GM19397 (cell line): ENCODE measurements at regions not wholly inside any gene's neighbourhood (a gene's known extent, or its start where the extent isn't known, plus 50 kb on each side); places are given as distances from the start of the nearest gene placed in this dataset.
A peak's percentile ranks its signal among the peaks of the same experiment; 100 is the strongest.

ENCODE experiments used
- ATAC-seq: cut with Tn5 transposase; IDR thresholded peaks from one replicate; pipeline ENCODE4 v1.9.1; 2021; ENCODE audit warnings: mild to moderate bottlenecking, moderate library complexity; ENCODE audit not compliant: unreplicated experiment

DNA sequence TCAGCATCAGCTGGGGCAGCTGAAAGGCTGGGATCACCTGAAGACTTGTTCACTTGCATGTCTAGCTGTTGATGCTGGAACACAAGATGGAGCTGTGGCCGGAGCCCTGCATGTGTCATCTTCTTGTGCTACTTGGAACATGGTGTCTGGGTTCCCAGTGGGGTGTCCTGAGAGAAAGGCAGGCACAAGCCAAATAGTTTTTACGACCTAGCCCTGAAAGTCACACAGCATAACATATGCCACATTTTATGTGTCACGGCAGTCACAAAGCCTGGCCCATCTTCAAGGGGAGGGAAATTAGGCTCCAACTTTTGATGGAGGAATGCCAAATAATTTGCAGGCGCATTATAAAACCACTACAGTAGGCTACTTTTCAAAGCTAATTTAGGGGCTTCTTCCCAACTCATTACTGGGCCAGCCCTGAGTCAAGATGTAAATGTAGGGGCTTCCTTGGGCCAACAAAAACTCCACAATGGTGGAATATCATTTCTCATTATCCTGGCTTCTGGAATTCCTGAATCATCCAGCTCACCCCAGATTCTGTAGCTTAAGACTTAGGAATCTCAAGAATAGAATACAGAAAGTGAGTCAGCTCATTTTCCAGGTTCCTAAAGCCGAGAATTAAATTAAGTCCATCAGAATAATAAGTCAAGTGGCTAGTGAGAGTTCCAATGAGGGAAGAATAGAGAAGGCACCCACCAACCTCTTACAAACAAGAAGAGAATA, 543.0 kb downstream of the TNS1 start:
- ATAC-seq: no peak

DNA sequence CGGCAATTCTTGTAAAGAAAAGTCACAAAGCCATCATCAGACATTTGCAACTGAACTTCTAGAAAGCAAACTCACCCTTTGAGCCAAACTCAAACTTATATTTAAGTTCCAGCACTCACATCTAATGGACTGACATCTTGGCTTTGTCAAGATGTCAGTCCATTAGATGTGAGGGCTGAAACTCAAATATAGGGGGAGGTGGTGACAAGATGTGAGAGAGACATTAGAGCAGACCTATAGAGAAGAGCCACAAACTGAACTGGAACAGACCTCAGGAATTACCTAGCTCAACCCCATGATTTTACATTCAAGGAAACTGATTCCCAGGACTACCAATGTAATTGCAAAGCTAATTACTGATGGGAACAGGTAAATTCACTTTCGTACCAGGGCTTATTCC, 543.8 kb downstream of the TNS1 start:
- ATAC-seq: no peak

DNA sequence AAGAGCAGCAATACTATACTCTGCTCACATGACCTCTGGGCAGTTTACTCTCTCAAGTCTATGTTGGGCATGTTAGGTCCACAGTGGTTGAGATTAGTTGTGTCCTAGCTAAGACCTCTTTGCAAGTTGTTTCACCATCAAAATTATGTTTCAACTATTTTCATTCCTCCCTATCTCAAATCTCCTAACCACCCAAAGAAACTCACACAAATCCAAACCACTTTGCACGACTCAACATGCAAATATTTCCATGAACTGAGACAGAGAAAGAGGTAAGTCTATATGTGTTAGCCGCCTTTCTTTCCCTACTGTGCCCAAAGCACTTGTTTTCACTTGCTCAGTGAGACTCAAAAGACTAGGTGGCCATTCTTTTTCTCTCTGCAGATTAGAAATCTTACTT, 546.8 kb downstream of the TNS1 start:
- ATAC-seq: no peak

DNA sequence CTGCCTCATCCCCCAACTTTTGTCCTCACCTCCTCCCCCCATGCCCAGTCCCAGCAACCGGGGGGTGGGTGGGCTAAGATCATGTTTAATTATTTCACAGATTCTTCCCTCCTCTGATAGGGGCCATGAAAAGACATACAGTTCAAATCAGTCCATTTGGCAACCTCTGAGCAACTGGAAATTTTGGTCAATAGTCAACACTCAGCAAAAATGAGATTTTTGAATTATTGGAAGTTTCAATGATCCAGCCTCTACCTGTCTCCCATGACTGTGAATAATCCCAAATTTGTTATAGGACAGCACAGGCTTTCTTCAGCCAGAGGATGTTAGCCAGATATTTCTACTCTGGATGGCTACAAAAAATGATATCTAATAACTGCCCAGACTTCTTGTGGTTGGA, 549.9 kb downstream of the TNS1 start:
- ATAC-seq: no peak

DNA sequence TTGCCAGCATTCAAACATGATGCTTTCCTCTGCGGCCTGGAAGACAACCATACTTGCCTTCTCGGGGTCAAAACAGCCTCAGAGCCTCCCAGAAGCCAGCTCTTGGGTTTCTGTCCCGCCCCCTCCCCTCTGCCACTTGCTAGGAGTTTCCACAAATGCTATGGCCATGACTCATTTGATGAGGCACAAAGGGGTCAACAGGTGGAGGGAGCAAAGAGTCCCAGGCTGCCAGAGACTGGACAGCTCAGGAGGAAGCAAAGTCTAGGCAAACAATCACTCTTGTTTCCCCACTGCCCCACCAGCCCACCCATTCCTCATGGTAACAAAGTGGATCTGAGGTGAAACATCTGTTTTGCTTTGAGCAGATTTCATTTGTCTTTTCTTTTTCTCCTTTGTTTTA, 551.1 kb downstream of the TNS1 start:
- ATAC-seq: no peak

DNA sequence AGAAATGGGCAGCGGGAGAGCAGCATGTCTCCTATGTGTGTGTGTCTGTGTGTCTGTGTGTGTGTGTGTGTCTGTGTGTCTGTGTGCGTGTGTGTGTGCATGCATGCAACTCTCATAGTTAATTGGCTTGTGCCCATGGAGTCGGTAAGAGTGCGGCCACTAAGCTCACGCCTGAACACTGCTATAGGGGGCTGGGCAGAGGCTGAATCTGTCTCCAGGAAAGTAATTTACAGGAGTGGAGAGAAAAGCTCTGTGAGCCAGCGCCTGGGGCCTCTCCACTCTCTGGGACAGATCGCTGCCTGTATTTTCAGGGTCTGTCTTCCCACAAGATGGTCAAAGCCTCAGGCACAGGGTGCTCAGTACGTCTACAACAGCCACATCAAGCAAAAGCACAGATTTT, 553.4 kb downstream of the TNS1 start:
- ATAC-seq: no peak

DNA sequence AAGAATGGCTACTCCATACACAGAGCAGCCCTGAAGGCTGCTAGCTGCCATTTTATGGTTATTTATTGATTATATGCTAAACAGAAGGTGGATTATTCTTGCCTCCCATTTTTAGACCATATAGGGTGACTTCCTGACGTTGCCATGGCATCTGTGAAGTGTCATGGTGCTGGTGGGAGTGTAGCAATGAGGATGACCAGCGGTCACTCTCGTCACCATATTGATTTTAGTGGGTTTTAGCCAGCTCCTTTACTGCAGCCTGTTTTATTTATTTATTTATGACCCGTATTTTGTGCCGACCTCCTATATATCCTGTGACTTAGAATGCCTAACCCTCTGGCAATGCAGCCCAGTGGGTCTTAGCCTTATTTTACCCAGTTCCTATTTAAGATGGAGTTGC, 553.9 kb downstream of the TNS1 start:
- ATAC-seq: no peak

DNA sequence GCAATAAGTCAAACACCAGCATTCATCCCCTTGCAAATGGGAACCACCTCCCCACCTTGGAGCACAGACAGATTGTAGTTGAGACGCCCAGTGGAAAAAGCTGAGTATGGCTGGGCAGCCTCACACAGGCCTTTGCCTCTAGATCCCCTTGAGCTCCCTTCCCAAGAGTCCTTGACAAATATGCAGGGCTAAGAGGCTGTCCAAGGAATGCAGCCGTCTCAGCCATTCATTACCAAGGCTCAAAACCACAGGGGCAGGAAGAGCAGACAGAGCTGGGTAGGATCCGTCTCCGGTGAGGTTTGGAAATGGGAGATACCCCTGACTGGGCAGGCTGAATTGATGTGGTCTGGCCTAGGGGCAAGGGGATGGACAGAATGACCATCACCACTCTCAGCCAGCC, 557.1 kb downstream of the TNS1 start:
- no peak for ATAC-seq

DNA sequence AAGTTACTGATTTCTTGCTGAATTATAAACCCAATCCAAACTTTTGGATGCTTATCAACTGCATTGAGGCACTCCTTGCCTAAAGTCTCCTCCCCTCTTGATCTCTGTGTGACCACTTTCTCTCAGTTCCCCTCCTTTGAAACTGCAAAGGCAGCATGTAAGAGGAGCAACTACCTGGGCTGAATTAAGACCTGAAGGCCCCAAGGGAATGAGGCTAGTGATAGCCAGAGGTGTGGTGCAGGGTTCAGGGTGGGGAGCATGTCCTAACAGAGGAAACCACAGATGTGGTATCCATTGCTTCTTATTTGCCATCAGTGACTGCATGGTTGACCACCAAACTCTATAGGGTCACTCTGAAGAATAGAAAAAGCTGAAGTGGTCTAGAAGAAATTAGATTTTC, 557.9 kb downstream of the TNS1 start:
- ATAC-seq: peak; percentile 65

DNA sequence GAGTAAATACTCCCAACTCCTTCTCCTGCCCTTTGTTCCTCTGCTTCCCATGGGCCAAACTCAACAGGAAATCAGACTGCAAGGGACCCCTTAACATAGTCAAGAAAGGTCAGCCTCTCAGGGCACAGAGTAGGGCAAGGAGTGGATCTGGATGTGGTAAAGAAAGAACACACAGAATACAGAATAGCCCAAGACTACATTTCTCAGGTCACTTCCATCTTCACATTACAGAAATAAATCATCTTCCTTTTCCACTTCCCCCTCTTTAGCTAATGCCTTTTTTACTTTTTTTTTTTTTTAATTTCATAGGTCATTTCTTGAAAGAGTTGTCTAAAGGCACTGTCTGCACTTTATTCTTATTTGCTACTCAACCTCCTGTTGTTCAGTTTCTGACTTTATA, 558.3 kb downstream of the TNS1 start:
- ATAC-seq: no peak

DNA sequence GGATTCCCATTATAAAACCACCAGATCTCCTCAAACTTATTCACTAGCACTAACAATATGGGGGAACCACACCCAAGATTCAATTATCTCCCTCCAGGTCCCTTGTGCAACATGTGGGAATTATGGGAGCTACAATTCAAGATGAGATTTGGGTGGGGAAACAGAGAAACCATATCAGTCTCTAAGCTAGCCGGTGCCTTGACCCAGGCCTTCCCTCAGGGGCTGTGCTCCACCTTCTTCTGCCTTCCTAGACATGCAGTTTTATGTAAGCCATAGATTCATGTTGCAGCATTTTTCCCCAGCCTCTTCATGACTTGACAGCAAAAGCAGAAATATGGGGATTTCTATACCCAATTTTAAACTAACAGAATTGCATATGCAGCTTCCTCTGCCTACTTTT, 559.2 kb downstream of the TNS1 start:
- ATAC-seq: no peak

DNA sequence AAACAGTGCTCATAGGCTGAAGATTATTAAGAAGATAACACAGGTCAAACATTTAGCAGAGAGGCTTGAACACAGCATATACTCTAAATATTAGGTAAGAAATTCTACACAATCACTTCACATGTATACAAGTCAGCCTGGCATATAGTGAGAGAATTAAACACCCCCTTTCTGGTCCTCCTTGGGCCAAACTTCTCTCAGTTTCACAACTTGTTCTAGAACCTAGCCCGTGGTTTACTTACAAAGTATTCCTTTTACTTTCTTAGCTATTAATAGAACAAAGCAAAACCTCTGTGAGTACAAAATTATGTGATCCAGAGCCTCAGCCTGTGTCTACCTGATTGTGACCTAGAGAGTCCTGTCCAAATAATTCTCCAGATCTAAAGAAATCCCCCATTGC, 562.8 kb downstream of the TNS1 start:
- ATAC-seq: peak; percentile 48

DNA sequence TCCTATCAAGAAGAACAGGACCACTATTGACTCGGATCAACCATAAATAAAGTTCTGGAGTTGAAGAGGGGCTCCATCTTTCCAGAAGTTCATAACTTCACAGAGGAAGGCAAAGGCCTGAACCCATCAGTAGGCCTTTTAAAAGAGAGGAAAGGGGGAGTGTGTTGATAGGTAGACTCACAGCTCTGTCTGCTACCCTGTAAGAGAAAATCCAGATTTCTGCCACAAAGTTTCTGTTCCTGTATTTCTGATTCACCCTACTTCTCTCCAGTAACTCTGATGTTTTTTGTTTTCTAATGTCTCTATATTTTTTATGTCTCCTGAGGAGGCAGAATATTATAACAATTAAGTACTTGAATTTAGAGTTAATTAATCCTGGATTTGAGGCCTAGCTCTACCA, 564.0 kb downstream of the TNS1 start:
- peak; percentile 37 for ATAC-seq

DNA sequence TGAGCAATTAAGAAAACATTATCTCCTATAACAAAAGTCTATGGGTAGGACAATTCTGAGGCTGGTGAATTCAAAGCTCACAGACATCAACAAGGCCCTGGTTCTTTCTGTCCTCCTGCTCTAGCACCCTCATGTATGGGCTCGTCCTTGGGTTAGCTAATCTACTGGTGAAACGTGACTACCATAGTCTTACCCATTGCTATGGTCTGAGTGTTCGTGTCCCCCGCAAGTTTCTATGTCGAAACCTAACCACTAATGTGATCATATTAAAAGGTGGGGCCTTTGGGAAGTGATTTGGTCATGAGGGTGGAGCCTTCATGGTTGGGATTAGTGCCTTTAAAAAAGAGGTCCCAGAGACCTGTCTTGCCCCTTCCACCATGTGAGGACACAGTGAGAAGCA, 564.7 kb downstream of the TNS1 start:
- no peak for ATAC-seq

DNA sequence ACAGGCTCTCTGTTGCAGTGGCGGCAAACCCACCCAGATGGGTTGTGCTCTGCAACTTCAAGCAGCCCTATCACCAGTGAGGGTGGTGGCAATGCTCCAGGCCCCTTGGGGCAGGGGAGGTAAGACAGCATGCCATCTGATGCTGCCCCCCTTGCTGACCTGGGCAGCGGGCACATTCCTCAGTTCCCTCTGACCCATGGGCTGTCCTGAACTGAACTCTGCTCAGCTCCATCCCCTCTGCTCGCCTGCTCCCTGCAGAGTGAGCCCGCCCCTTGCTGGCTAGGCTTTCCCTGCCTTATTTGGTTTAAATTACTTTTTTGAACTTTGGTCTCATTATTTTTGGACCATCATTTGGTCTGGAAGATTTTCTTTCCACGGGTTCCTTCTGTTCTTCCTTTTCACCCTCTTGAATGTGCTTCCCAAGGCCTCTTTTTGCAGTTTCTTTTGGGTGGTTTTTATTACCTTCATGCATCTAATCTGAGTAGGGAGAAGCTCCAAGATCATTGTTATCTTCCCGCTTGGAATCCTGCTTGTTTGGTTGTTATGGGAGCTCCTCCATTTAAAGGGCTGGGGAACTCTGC, 565.4 kb downstream of the TNS1 start:
- no peak for ATAC-seq

DNA sequence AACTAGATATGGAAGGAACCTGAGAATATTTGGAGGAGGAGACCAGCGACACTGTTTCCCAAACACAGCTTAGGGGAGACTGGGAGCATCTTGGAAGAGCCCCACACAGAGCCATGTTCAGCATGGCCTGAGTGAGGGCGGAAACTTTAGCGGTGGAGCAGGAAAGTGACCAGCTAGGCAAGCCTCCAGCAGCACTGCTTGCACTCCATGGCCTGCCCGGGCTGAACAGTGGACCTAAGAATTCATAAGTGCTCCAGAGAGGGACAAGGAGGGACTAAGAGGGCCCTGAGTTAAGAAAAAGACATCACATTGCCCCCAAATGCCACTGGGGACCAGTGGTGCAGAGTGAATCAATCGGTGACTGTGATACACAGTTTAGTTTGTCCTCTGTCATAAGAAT, 566.4 kb downstream of the TNS1 start:
- ATAC-seq: no peak

DNA sequence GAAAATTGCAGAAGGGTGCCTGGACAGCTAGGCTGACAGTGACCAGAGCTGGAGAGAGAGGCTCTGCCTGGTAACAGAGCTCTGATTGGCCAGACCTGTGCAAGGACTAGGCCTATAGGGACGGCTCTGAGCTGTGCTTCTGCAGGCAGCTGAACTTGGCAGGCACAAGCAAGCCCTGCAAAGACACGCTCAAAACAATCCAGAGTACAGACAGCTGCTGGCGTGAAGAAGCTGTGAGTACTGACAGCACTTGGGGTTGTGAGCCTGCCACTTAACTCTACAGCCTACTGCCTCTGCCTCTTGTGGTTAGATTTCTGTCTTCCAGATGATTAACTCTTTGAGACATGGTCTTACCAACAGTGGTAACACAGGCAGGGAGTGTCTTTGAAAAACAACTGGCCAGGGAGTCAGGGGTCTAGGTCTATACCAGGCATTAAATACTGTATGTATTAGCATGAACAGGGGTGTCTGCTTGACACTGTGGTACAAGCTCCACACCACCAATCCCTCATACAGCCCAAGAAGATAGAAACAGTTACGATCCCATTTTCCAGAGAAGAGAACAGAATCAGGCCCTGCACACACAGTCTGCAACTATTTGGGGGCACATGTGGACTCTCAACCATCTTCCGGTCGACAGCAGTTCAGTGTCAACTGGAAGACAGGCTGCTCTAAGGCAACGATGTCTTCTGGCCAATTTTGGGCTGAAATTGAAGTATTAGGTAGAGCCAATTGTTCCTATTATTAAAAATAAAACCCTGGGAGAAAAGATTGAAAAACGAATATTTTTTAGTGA, 568.4 kb downstream of the TNS1 start:
- ATAC-seq: peak; percentile 93

DNA sequence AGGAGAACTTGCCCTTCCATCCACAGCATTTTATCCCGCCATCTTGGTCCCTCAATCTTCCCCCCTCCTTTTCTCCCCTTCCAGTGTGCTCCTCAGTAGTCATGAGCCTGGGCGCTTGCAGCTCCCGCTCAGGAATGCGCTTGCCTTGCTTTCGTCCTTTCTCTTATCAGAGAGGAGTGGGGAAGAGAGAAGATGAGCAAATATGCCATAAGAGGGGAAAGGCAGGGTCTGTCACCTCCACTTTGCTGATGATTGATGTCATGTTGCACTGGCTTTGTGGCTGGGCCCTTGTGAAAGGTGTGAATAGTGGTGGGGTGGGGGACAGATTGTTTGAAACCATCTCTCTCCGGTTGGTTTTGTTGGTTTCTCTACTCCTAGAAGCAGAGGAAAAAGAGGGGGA, 569.3 kb downstream of the TNS1 start:
- no peak for ATAC-seq

DNA sequence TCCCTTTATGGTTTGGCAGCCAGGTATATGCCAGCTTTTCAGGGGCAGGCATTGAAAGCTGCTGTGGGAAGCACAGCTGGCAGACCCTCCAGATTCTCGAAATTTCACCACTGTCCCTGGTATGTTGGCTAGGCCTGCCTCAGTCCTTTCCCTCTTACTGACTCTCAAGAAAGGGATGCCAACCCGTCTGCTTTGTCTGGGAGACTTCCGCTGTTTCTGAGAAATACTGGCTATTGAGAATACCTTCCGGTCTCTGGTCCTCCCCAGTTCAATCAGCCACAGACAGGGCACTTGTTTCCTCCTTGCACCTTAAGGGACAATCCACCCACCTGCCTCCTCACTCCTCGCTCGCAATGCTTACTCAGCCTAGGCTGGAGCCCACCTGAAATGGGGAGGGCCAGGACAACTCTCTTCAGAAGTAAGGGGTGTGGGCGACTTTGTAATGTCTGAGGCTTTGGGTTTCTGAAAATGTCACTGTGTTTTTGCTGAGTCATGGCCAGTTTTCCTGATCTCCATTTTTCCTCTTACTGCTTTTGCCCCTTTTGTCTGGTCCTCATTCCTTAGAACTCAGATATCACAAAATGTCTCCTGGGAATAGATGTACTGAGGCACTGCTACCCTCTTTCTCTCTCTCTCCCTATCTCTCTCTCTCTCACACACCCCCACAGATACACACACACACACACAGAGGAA, 571.1 kb downstream of the TNS1 start:
- no peak for ATAC-seq

DNA sequence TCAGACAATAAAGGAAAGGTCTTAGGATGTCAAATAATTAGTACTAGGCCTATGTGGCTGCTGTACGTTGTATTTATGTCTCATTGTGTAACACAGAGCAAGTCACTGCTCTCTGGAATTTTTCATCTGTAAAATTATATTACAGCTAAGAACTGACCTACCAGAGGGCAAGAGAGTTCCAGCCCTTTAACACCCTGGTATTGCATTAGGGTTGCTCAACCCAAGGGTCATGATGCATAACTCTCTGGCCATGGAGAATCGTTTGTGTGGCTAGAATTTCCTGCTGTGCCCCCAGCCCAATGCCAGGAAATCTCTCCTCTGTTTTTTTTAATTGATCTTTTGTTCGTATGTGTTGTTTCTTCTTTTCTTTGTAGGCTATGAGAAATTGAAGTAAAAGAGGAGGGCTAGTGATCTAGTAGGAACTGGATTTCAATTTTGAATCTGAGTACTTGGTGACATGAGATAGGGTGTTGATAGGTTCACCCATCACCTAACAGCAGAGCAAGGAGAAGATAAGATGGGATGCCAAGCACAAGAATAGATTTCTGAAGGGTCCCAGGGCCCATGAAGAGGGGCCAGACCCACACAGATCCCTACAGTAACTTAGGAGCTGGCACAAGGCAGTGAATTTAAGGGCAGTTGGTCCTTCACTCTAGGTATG, 571.2 kb upstream of the TNP1 start:
- ATAC-seq: no peak

DNA sequence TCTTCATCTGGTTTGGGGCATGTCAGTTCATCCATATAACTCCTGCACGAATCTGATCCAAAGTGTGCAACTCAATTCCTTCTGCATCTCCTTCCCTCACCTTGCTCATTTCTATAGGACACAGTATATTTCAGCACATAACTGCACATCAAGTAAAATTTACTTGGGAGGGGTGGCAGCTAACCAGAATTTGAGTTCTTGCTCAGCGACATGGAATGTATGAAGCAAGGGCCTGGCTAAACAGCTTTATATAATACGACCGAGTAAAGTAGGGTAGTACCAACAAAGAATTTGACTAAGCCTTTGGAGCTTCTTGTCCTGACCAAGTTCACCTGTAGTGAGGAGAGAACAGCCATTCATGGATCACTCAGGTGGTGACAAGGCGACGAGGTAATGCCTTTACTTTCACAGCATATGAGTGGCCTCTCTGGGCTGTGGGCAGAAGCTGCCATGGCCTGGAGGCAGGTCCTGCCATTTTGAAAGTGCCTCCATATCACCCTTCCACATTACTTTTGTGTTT, 570.2 kb upstream of the TNP1 start:
- ATAC-seq: no peak
